PFSK-1 (cell line): ENCODE measurements at regions not wholly inside any gene's neighbourhood (a gene's known extent, or its start where the extent isn't known, plus 50 kb on each side); places are given as distances from the start of the nearest gene placed in this dataset.

Experiments
- SIN3A ChIP-seq: IDR thresholded peaks from 2 replicates; pipeline ENCODE4 v1.6.1; 2012; ENCODE audit warnings: mild to moderate bottlenecking, low read length, moderate library complexity, borderline replicate concordance; ENCODE audit not compliant: insufficient read depth
- TF ChIP-seq, protein P1 (sequence below), 2 experiments: IDR thresholded peaks; 2 replicates each; pipeline versions ENCODE4 v1.6.1 to v1.8.0; 2011 to 2012; ENCODE audit warnings: low read depth in 2 of 2, low read length in 2 of 2, control low read depth in 1 of 2, inconsistent platforms in 1 of 2, mild to moderate bottlenecking in 1 of 2, moderate library complexity in 1 of 2; ENCODE audit not compliant: insufficient read depth in 1 of 2

DNA sequence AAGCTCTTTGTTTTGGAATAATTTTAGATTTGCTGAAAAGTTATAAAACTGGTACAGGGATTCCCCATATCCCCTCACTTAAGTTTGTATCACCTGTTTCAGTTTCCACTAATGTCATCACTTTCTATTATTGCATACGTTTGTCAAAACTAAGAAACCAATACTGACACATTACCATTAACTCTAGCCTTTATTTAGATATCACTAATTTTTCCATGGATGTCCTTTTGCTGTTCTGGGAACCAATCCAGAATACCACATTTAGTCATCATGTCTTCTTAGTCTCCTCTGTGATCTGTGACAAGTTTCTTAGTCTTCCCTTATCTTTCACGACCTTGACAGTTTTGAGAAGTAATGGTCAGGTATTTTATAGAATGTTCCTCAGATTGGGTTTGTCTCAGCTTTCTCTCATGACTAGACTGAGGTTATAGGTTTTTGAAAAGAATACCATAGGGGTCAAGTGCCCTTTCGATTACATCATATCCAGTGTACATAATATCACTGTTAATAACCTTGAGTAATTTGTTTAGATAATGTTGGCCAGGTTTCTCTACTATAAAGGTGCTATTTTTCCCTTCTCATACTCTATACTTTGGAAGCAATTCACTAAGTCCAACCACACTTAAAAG, 51.9 kb upstream of the NMUR2 start:
- no peak for TF ChIP-seq SIN3A
- TF ChIP-seq, protein P1, sequence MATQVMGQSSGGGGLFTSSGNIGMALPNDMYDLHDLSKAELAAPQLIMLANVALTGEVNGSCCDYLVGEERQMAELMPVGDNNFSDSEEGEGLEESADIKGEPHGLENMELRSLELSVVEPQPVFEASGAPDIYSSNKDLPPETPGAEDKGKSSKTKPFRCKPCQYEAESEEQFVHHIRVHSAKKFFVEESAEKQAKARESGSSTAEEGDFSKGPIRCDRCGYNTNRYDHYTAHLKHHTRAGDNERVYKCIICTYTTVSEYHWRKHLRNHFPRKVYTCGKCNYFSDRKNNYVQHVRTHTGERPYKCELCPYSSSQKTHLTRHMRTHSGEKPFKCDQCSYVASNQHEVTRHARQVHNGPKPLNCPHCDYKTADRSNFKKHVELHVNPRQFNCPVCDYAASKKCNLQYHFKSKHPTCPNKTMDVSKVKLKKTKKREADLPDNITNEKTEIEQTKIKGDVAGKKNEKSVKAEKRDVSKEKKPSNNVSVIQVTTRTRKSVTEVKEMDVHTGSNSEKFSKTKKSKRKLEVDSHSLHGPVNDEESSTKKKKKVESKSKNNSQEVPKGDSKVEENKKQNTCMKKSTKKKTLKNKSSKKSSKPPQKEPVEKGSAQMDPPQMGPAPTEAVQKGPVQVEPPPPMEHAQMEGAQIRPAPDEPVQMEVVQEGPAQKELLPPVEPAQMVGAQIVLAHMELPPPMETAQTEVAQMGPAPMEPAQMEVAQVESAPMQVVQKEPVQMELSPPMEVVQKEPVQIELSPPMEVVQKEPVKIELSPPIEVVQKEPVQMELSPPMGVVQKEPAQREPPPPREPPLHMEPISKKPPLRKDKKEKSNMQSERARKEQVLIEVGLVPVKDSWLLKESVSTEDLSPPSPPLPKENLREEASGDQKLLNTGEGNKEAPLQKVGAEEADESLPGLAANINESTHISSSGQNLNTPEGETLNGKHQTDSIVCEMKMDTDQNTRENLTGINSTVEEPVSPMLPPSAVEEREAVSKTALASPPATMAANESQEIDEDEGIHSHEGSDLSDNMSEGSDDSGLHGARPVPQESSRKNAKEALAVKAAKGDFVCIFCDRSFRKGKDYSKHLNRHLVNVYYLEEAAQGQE (IDR thresholded peaks at IDR 0.05; ENCODE audit: insufficient read depth in 1 of 2, low read depth in 2 of 2, low read length in 2 of 2) = no peak
